ENCODE measurements at regions not wholly inside any gene's neighbourhood (a gene's known extent, or its start where the extent isn't known, plus 50 kb on each side); places are given as distances from the start of the nearest gene placed in this dataset.

- no peak overlapping the region for H3K4me3 Mint-ChIP-seq
- no peaks in the 10 kb centered on the region for H3K4me1 ChIP-seq (ENCODE audit: control insufficient read depth, insufficient read depth, low read length)
- WGBS, 2 experiments (ENCODE audit: insufficient coverage in 1 of 2, insufficient read length in 1 of 2) = 56% methylated on average over 4 to 8 of the region's 8 CpGs
- no peaks in the 10 kb centered on the region for H3K9me3 Mint-ChIP-seq
- no peak for TF ChIP-seq CTCF (conservative IDR thresholded peaks at IDR 0.05)
- H3K4me3 ChIP-seq (ENCODE audit: low read length) = no peak overlapping the region
- no peaks in the 10 kb centered on the region for H3K4me1 Mint-ChIP-seq
- H3K27me3 ChIP-seq (ENCODE audit: control insufficient read depth, insufficient read depth, low read length, poor library complexity, severe bottlenecking) = no peaks in the 10 kb centered on the region
- H3K9ac ChIP-seq (ENCODE audit: extremely low read depth, low read length, poor library complexity, severe bottlenecking) = no peak overlapping the region
- no peak overlapping the region for H3K27ac Mint-ChIP-seq
- H3K36me3 ChIP-seq (ENCODE audit: control insufficient read depth, insufficient read depth, low read length) = no peaks in the 10 kb centered on the region
- no peak overlapping the region for H3K27ac ChIP-seq (ENCODE audit: low read depth, low read length)
- H3K9me3 ChIP-seq (ENCODE audit: control insufficient read depth, low read length) = no peaks in the 10 kb centered on the region
- no peaks in the 10 kb centered on the region for H3K36me3 Mint-ChIP-seq (ENCODE audit: low read depth)
- no peak for DNase-seq
- H3K27me3 Mint-ChIP-seq (ENCODE audit: insufficient read depth) = no peaks in the 10 kb centered on the region
Measured at GRCh38 chr7:41538810-41539724, 163.8 kb downstream of the INHBA start.

GRCh38 chr7:41536873-41537665, 165.8 kb downstream of the INHBA start:
- Histone ChIP-seq H3K4me3 (ENCODE audit: low read length) (no peak overlapping the region), H3K36me3 (ENCODE audit: control insufficient read depth, insufficient read depth, low read length) (no peaks in the 10 kb centered on the region), H3K9me3 (ENCODE audit: control insufficient read depth, low read length) (no peaks in the 10 kb centered on the region), H3K27ac (ENCODE audit: low read depth, low read length) (no peak overlapping the region), H3K9ac (ENCODE audit: extremely low read depth, low read length, poor library complexity, severe bottlenecking) (no peak overlapping the region), H3K4me1 (ENCODE audit: control insufficient read depth, insufficient read depth, low read length) (no peaks in the 10 kb centered on the region), H3K27me3 (ENCODE audit: control insufficient read depth, insufficient read depth, low read length, poor library complexity, severe bottlenecking) (no peaks in the 10 kb centered on the region)
- TF ChIP-seq CTCF (conservative IDR thresholded peaks at IDR 0.05) = no peak
- no peak overlapping the region for H3K4me3 Mint-ChIP-seq
- H3K27ac Mint-ChIP-seq = no peak overlapping the region
- DNase-seq = no peak
- H3K36me3 Mint-ChIP-seq (ENCODE audit: low read depth) = no peaks in the 10 kb centered on the region
- WGBS, 2 experiments (ENCODE audit: insufficient coverage in 1 of 2, insufficient read length in 1 of 2) = 91 to 96% methylated on average over 8 to 9 of the region's 9 CpGs
- no peaks in the 10 kb centered on the region for H3K4me1 Mint-ChIP-seq
- H3K27me3 Mint-ChIP-seq (ENCODE audit: insufficient read depth) = no peaks in the 10 kb centered on the region
- H3K9me3 Mint-ChIP-seq = no peaks in the 10 kb centered on the region

GRCh38 chr7:41536122-41536872, 166.6 kb downstream of the INHBA start:
- no peak overlapping the region for H3K9ac ChIP-seq (ENCODE audit: extremely low read depth, low read length, poor library complexity, severe bottlenecking)
- no peaks in the 10 kb centered on the region for H3K9me3 ChIP-seq (ENCODE audit: control insufficient read depth, low read length)
- no peak for DNase-seq
- H3K9me3 Mint-ChIP-seq = no peaks in the 10 kb centered on the region
- H3K36me3 Mint-ChIP-seq (ENCODE audit: low read depth) = no peaks in the 10 kb centered on the region
- H3K4me1 Mint-ChIP-seq = no peaks in the 10 kb centered on the region
- WGBS, 2 experiments (ENCODE audit: insufficient coverage in 1 of 2, insufficient read length in 1 of 2) = 90 to 91% methylated on average over 3 of the region's 3 CpGs
- H3K4me1 ChIP-seq (ENCODE audit: control insufficient read depth, insufficient read depth, low read length) = no peaks in the 10 kb centered on the region
- no peak overlapping the region for H3K4me3 ChIP-seq (ENCODE audit: low read length)
- H3K36me3 ChIP-seq (ENCODE audit: control insufficient read depth, insufficient read depth, low read length) = no peaks in the 10 kb centered on the region
- no peak for TF ChIP-seq CTCF (conservative IDR thresholded peaks at IDR 0.05)
- H3K27ac Mint-ChIP-seq = no peak overlapping the region
- H3K27ac ChIP-seq (ENCODE audit: low read depth, low read length) = no peak overlapping the region
- no peaks in the 10 kb centered on the region for H3K27me3 ChIP-seq (ENCODE audit: control insufficient read depth, insufficient read depth, low read length, poor library complexity, severe bottlenecking)
- H3K4me3 Mint-ChIP-seq = no peak overlapping the region
- no peaks in the 10 kb centered on the region for H3K27me3 Mint-ChIP-seq (ENCODE audit: insufficient read depth)
